Adrenal gland (tissue), 9 donors: ENCODE measurements at regions not wholly inside any gene's neighbourhood (a gene's known extent, or its start where the extent isn't known, plus 50 kb on each side); places are given as distances from the start of the nearest gene placed in this dataset.

Experiments
- DNase-seq, 7 donors: peaks; one replicate each; pipeline ENCODE4 v3.0.0-alpha.2; 2019 to 2020
- H3K27ac ChIP-seq, 5 donors: fragments of 200-600 bp; sonication (generic) in 4 of 5; 1 replicate in 3 of 5; 2 replicates in 2 of 5; pipeline versions ENCODE4 v1.5.1 to v1.8.0; 2016 to 2020; ENCODE audit warnings: mild to moderate bottlenecking in 1 of 5
- H3K27me3 ChIP-seq: fragments of 200-600 bp; 2 replicates; pipeline ENCODE4 v1.8.0; 2021
- H3K36me3 ChIP-seq, 2 donors: fragments of 200-600 bp; replicated peaks in 1 of 2; 1 replicate in 1 of 2; 2 replicates in 1 of 2; pipeline versions ENCODE4 v1.5.1 to v1.8.0; 2018 to 2022
- H3K4me1 ChIP-seq, 2 donors: fragments of 200-600 bp; replicated peaks in 1 of 2; 1 replicate in 1 of 2; 2 replicates in 1 of 2; pipeline versions ENCODE4 v1.5.1 to v1.8.0; 2018 to 2021
- H3K4me3 ChIP-seq, 4 donors: fragments of 200-600 bp; sonication (generic) in 3 of 4; one replicate each; pipeline ENCODE4 v1.5.1; 2016 to 2018
- H3K9me3 ChIP-seq, 3 donors: fragments of 200-600 bp; sonication (generic) in 1 of 3; replicated peaks in 1 of 3; 1 replicate in 2 of 3; 2 replicates in 1 of 3; pipeline versions ENCODE4 v1.5.1 to v1.8.0; 2016 to 2021
- CTCF ChIP-seq, 6 experiments: fragments of 450-650 bp in 4 of 6; fragments of 200-600 bp in 2 of 6; sonication (generic) in 1 of 6; IDR thresholded peaks; 1 replicate in 5 of 6; 2 replicates in 1 of 6; pipeline versions ENCODE4 v1.5.1 to v1.8.0; 2016 to 2021; ENCODE audit warnings: antibody characterized with exemption in 6 of 6, mild to moderate bottlenecking in 2 of 6, moderate library complexity in 1 of 6
- POLR2A ChIP-seq, 2 donors: fragments of 450-650 bp; IDR thresholded peaks; one replicate each; pipeline ENCODE4 v1.6.1; 2017; ENCODE audit warnings: antibody characterized with exemption in 2 of 2, mild to moderate bottlenecking in 2 of 2, moderate library complexity in 1 of 2
- WGBS, 4 donors: extraction: QIAGEN DNeasy Blood & Tissue Kit in 2 of 4; methylation state at CpG; one replicate each; pipeline versions ENCODE4 v1.1.5 to v1.1.7; 2013 to 2017; 5-methylcytosine and 5-hydroxymethylcytosine counted together
- intact Hi-C, 2 donors: fragments of 100-400 bp; cut with DNase I; formaldehyde crosslinking; loops; one replicate each; pipeline versions ENCODE4 v1.14.1 to v1.15.0; 2022 to 2023
- donor health status: healthy with polysubstance abuse.
- donor health status: Bipolar disorder and iron deficiency.
- donor health status: DM: yes; HTN: yes; CAD: no.
- donor health status: DM: no; HTN: no; CAD: no.
- donor health status: DM: no; HTN: no; CAD: no.

- H3K36me3 ChIP-seq: no peaks in the 10 kb centered on the region
- H3K27ac ChIP-seq: no peak overlapping the region
- no peak for DNase-seq
- H3K27me3 ChIP-seq: no peaks in the 10 kb centered on the region
- TF ChIP-seq CTCF (IDR thresholded peaks at IDR 0.05) (no peak), POLR2A (IDR thresholded peaks at IDR 0.05) (no peak)
- no peaks in the 10 kb centered on the region for H3K4me1 ChIP-seq
- intact Hi-C loops: no loop called here
- no peaks in the 10 kb centered on the region for H3K9me3 ChIP-seq
- 85 to 94% (median 87%) methylated on average over 8 of the region's 8 CpGs for WGBS, 4 donors
- no peak overlapping the region for H3K4me3 ChIP-seq
Measured at GRCh38 chr6:150717419-150717818, 117.7 kb downstream of the PLEKHG1 start.

DNA sequence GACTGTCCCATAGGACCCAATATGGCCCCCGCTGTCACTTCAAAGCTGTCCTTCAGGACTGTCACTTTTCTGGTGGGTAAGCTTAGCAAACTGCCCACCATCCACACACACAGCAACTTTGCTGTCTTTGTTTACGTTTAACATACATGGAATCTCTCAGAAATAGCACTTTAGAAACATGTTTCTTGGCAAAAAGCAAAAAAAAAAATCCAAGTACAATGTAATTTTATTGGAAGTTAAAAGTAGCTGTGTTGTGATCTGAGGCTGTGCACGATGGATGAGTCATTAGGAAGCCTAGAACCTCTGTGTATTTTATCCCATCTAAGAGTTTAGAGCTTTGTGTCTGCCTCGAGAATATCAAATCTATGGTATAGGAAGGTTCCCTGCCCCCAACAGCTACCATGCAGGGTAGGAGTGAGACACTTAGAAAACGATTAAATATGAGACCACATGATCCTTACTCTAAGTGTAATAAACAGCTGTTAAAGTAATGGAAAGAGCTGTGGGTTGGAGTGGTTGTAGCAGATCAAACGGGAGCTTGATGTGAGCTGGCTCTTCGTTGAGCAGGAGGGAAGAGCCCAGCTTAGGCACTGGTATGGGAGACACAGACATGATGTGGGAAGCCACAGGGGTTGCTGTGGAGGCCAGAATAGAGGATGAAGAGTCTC is 119.5 kb downstream of the PLEKHG1 start:
- no peaks in the 10 kb centered on the region for H3K4me1 ChIP-seq
- TF ChIP-seq CTCF (IDR thresholded peaks at IDR 0.05) (no peak), POLR2A (IDR thresholded peaks at IDR 0.05) (no peak)
- no peak overlapping the region for H3K4me3 ChIP-seq
- no peak for DNase-seq
- no peaks in the 10 kb centered on the region for H3K9me3 ChIP-seq
- no peak overlapping the region for H3K27ac ChIP-seq
- H3K36me3 ChIP-seq: no peaks in the 10 kb centered on the region
- intact Hi-C loops: no loop called here
- H3K27me3 ChIP-seq: no peaks in the 10 kb centered on the region
- WGBS, 4 donors: 71 to 74% (median 72%) methylated on average over 7 of the region's 7 CpGs

DNA sequence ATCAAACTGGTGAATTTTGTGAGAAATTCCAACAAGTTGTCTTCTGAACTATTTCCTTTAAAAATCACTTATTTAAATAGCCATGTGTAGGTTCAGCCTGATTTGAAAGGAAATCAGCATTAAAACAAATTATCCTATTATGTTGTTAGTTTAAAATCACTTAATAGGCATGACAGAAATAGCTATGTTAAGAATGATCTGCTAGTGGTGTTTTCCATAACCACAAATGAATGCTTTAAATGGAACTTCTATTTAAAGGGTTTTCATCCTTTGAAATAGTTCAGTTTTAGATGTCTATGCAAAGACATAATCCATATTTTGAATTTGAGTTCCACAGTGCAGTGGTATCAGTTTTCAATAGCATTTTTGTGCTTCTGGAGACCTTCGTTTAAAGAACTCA is 120.1 kb downstream of the PLEKHG1 start:
- H3K27ac ChIP-seq: no peak overlapping the region
- no peak for DNase-seq
- no peaks in the 10 kb centered on the region for H3K36me3 ChIP-seq
- H3K9me3 ChIP-seq: no peaks in the 10 kb centered on the region
- TF ChIP-seq CTCF (IDR thresholded peaks at IDR 0.05): no peak
- TF ChIP-seq POLR2A (IDR thresholded peaks at IDR 0.05): no peak
- H3K4me1 ChIP-seq: no peaks in the 10 kb centered on the region
- H3K4me3 ChIP-seq: no peak overlapping the region
- WGBS, 4 donors: 42 to 76% (median 68%) methylated on average over 1 of the region's 1 CpG
- intact Hi-C loops: no loop called here
- H3K27me3 ChIP-seq: no peaks in the 10 kb centered on the region

DNA sequence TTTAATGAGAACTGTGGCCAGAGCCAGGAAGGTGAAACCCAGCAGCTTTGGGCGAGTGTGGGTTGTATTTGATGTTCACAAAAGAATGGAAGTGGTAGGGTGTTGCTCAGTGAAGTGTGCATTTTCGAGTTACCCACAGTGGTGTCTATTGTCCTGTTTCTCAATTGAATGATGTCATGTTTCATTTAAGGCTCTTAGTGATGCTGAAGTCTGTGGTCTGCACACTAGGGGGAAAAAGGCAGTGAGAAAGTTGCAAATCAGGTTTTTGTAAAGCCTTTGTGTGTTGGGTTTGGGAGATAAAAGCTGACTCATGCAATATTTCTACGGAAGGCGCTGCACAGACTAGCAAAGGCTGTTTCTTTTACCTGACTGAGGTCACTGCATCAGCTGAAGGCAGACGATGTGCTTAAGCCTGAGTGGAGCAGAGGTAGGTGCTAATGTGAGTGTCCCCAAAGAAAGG is 121.1 kb downstream of the PLEKHG1 start:
- no peak overlapping the region for H3K27ac ChIP-seq
- H3K36me3 ChIP-seq: no peaks in the 10 kb centered on the region
- no peak for DNase-seq
- H3K9me3 ChIP-seq: no peaks in the 10 kb centered on the region
- TF ChIP-seq POLR2A (IDR thresholded peaks at IDR 0.05): no peak
- TF ChIP-seq CTCF (IDR thresholded peaks at IDR 0.05): no peak
- intact Hi-C loops: no loop called here
- no peak overlapping the region for H3K4me3 ChIP-seq
- 34 to 46% (median 44%) methylated on average over 5 of the region's 5 CpGs for WGBS, 4 donors
- H3K27me3 ChIP-seq: no peaks in the 10 kb centered on the region
- no peaks in the 10 kb centered on the region for H3K4me1 ChIP-seq
